IMR-90 (cell line): ENCODE measurements at regions not wholly inside any gene's neighbourhood (a gene's known extent, or its start where the extent isn't known, plus 50 kb on each side); places are given as distances from the start of the nearest gene placed in this dataset.

Source experiments
- ATAC-seq: fragments of 200-7000 bp; cut with Tn5 transposase; 2 replicates; pipeline ENCODE4 v1.9.1; 2020; ENCODE audit warnings: low read depth, mild to moderate bottlenecking, moderate library complexity
- BruUV-seq: library from RNA; stranded (reverse); fragments of 400-500 nt; replicated peaks from 2 replicates; lab custom pipeline; 2021; lab: Mats Ljungman, UMichigan
- CTCF ChIA-PET: fragments of 300-600 bp; formaldehyde crosslinking; extraction: SDS; loops from one replicate; lab custom pipeline; 2021; ENCODE audit warnings: antibody characterized with exemption; lab: Yijun Ruan, JAX
- POLR2A ChIA-PET: fragments of 300-600 bp; sonication (Branson Sonifier 250); formaldehyde crosslinking; loops from one replicate; lab custom pipeline; 2022; ENCODE audit warnings: antibody characterized with exemption; ENCODE audit not compliant: unreplicated experiment; lab: Charles Lee
- DNase-seq: peaks from one replicate; pipeline ENCODE4 v3.0.0; 2013
- H2AFZ ChIP-seq: replicated peaks from 2 replicates; pipeline ENCODE3; 2013; ENCODE audit warnings: low read length, mild to moderate bottlenecking; ENCODE audit not compliant: poor library complexity
- H2AK5ac ChIP-seq: 2 replicates; pipeline ENCODE4 v1.6.1; 2013; ENCODE audit warnings: low read depth, low read length, inconsistent platforms
- H2AK9ac ChIP-seq: replicated peaks from 2 replicates; pipeline ENCODE3; 2013; ENCODE audit warnings: mild to moderate bottlenecking, low read depth, low read length, moderate library complexity; ENCODE audit not compliant: poor library complexity
- H2BK120ac ChIP-seq: 2 replicates; pipeline ENCODE4 v1.6.1; 2013; ENCODE audit warnings: low read depth, low read length, inconsistent platforms
- H2BK15ac ChIP-seq: 3 replicates; pipeline ENCODE4 v1.6.1; 2013; ENCODE audit warnings: low read depth, low read length, inconsistent platforms
- H2BK20ac ChIP-seq: 2 replicates; pipeline ENCODE4 v1.6.1; 2013; ENCODE audit warnings: low read depth, mild to moderate bottlenecking, inconsistent platforms, low read length, moderate library complexity
- H2BK5ac ChIP-seq: 2 replicates; pipeline ENCODE4 v1.6.1; 2013; ENCODE audit warnings: mild to moderate bottlenecking, low read depth, low read length, inconsistent platforms; ENCODE audit not compliant: poor library complexity, severe bottlenecking
- H3K14ac ChIP-seq: replicated peaks from 2 replicates; pipeline ENCODE4 v1.6.1; 2013; ENCODE audit warnings: low read depth, low read length, inconsistent platforms
- H3K18ac ChIP-seq: 2 replicates; pipeline ENCODE4 v1.6.1; 2013; ENCODE audit warnings: low read depth, low read length, control low read depth
- H3K23ac ChIP-seq: 2 replicates; pipeline ENCODE4 v1.6.1; 2013; ENCODE audit warnings: low read depth, low read length, inconsistent platforms
- H3K27ac ChIP-seq: 2 replicates; pipeline ENCODE4 v1.5.1; 2013; ENCODE audit warnings: mild to moderate bottlenecking, control low read depth, low read length; ENCODE audit not compliant: insufficient read depth
- H3K27me3 ChIP-seq: 2 replicates; pipeline ENCODE4 v1.6.1; 2013; ENCODE audit warnings: low read length; ENCODE audit not compliant: control insufficient read depth, insufficient read depth
- H3K36me3 ChIP-seq: 2 replicates; pipeline ENCODE4 v1.6.1; 2013; ENCODE audit warnings: low read length, mixed read lengths; ENCODE audit not compliant: control insufficient read depth, insufficient read depth
- H3K4ac ChIP-seq: 2 replicates; pipeline ENCODE4 v1.6.1; 2013; ENCODE audit warnings: low read depth, low read length, inconsistent platforms
- H3K4me1 ChIP-seq: 2 replicates; pipeline ENCODE4 v1.6.1; 2013; ENCODE audit warnings: low read length, mixed read lengths; ENCODE audit not compliant: control insufficient read depth, insufficient read depth
- H3K4me2 ChIP-seq: 2 replicates; pipeline ENCODE4 v1.6.1; 2013; ENCODE audit warnings: low read depth, mild to moderate bottlenecking, control low read depth, low read length, moderate library complexity
- H3K4me3 ChIP-seq: 2 replicates; pipeline ENCODE4 v1.5.1; 2013; ENCODE audit warnings: low read depth, mild to moderate bottlenecking, control low read depth, low read length, moderate library complexity; ENCODE audit not compliant: insufficient read depth
- H3K56ac ChIP-seq: 2 replicates; pipeline ENCODE4 v1.6.1; 2013; ENCODE audit warnings: low read length, inconsistent platforms; ENCODE audit not compliant: insufficient read depth; ENCODE audit errors: extremely low read depth
- H3K79me1 ChIP-seq, 2 experiments: 2 replicates each; pipeline ENCODE4 v1.6.1; 2013; ENCODE audit warnings: low read length in 2 of 2, inconsistent platforms in 1 of 2, low read depth in 1 of 2
- H3K9ac ChIP-seq: 2 replicates; pipeline ENCODE4 v1.6.1; 2013; ENCODE audit warnings: low read depth, low read length, control low read depth
- H3K9me1 ChIP-seq: 2 replicates; pipeline ENCODE4 v1.6.1; 2013; ENCODE audit warnings: low read length, inconsistent platforms; ENCODE audit not compliant: insufficient read depth
- H3K9me3 ChIP-seq: 2 replicates; pipeline ENCODE4 v1.6.1; 2013; ENCODE audit warnings: low read length; ENCODE audit not compliant: control insufficient read depth, insufficient read depth
- H4K20me1 ChIP-seq: 2 replicates; pipeline ENCODE4 v1.6.1; 2013; ENCODE audit warnings: low read length, inconsistent platforms; ENCODE audit not compliant: insufficient read depth
- H4K5ac ChIP-seq: 2 replicates; pipeline ENCODE4 v1.6.1; 2013; ENCODE audit warnings: mild to moderate bottlenecking, low read depth, low read length, control low read depth
- H4K8ac ChIP-seq, 2 experiments: 2 replicates each; pipeline ENCODE4 v1.6.1; 2013; ENCODE audit warnings: low read depth in 2 of 2, low read length in 2 of 2, control low read depth in 1 of 2, inconsistent platforms in 1 of 2
- H4K91ac ChIP-seq: 2 replicates; pipeline ENCODE4 v1.6.1; 2013; ENCODE audit warnings: low read depth, low read length, inconsistent platforms; ENCODE audit not compliant: insufficient read depth
- CHD1 ChIP-seq: IDR thresholded peaks from 2 replicates; pipeline ENCODE4 v1.6.1; 2012; ENCODE audit warnings: low read depth, low read length, improper control_type of control experiment
- CTCF ChIP-seq: conservative IDR thresholded peaks from 2 replicates; pipeline ENCODE4 v1.5.1; 2012; ENCODE audit warnings: mild to moderate bottlenecking, low read depth, low read length, improper control_type of control experiment
- FOS ChIP-seq: fragments of 150-350 bp; IDR thresholded peaks from 2 replicates; pipeline ENCODE4 v1.6.1; 2016; ENCODE audit warnings: low read depth, low read length
- MAFK ChIP-seq: IDR thresholded peaks from 2 replicates; pipeline ENCODE4 v1.6.1; 2012; ENCODE audit warnings: low read depth, low read length, improper control_type of control experiment
- MXI1 ChIP-seq: IDR thresholded peaks from 2 replicates; pipeline ENCODE4 v1.6.1; 2012; ENCODE audit warnings: low read depth, mild to moderate bottlenecking, low read length, moderate library complexity, borderline replicate concordance
- RAD21 ChIP-seq: IDR thresholded peaks from 2 replicates; pipeline ENCODE4 v1.6.1; 2012; ENCODE audit warnings: low read length, improper control_type of control experiment
- SMC3 ChIP-seq: fragments of 150-350 bp; IDR thresholded peaks from 2 replicates; pipeline ENCODE4 v1.6.1; 2016; ENCODE audit warnings: low read depth, mild to moderate bottlenecking, antibody characterized with exemption, low read length, moderate library complexity
- WGBS, 2 experiments: methylation state at CpG; one replicate each; pipeline versions ENCODE4 v1.1.5 to v1.1.7; 2013; ENCODE audit warnings: missing lambda C conversion rate in 2 of 2; ENCODE audit not compliant: insufficient read length in 1 of 2; ENCODE audit errors: extremely low coverage in 2 of 2; 5-methylcytosine and 5-hydroxymethylcytosine counted together
- dilution Hi-C: fragments of 300-500 bp; cut with HindIII; formaldehyde crosslinking; loops from one replicate; pipeline ENCODE4 v1.14.3; 2018; ENCODE audit warnings: low sequenced_read_pairs; ENCODE audit not compliant: unreplicated experiment
- in situ Hi-C: fragments of 300-500 bp; cut with MboI; formaldehyde crosslinking; loops from 3 replicates; pipeline ENCODE4 v1.14.3; 2019; ENCODE audit warnings: low sequenced_read_pairs, inconsistent platforms, mixed read lengths
- intact Hi-C: fragments of 100-400 bp; cut with micrococcal nuclease; formaldehyde crosslinking; loops from 2 replicates; pipeline ENCODE4 v1.10.0; 2022

- Histone ChIP-seq H3K14ac (no peak overlapping the region), H3K27ac (no peak overlapping the region), H3K36me3 (no peaks in the 10 kb centered on the region), H3K9ac (no peak overlapping the region), H3K4me2 (no peak overlapping the region), H3K23ac (no peak overlapping the region), H2AK9ac (no peak overlapping the region), H2BK120ac (no peak overlapping the region), H3K18ac (no peak overlapping the region), H2AK5ac (no peak overlapping the region), H3K9me3 (no peaks in the 10 kb centered on the region), H3K4me3 (no peak overlapping the region), H3K56ac (no peak overlapping the region), H3K9me1 (no peaks in the 10 kb centered on the region), H4K5ac (no peak overlapping the region), H2BK20ac (no peak overlapping the region), H2BK5ac (no peak overlapping the region), H3K4me1 (peaks cover 3% of the 10 kb centered on the region), H2AFZ (no peak overlapping the region), H4K8ac (no peak overlapping the region), H4K91ac (no peak overlapping the region), H3K4ac (no peak overlapping the region), H3K79me1 (no peaks in the 10 kb centered on the region), H2BK15ac (no peak overlapping the region; the same call in 2 of the 3 replicates), H4K20me1 (no peaks in the 10 kb centered on the region), H3K27me3 (no peaks in the 10 kb centered on the region)
- BruUV-seq: no TSS peak
- ATAC-seq (no peak), DNase-seq (no peak)
- in situ Hi-C loops (no loop called here), dilution Hi-C loops (no loop called here), intact Hi-C loops (no loop called here)
- ChIA-PET POLR2A (no interaction called here), CTCF (no interaction called here)
- TF ChIP-seq FOS (no peak), CHD1 (no peak), CTCF (no peak), MXI1 (no peak), SMC3 (no peak), RAD21 (no peak), MAFK (no peak)
- no CpG with 5 or more reads among the region's 3 CpGs for WGBS, 2 experiments
Measured at GRCh38 chr2:12341920-12342319, 374.8 kb upstream of the TRIB2 start.
